Muscle of leg (tissue), 3 donors: ENCODE measurements at regions not wholly inside any gene's neighbourhood (a gene's known extent, or its start where the extent isn't known, plus 50 kb on each side); places are given as distances from the start of the nearest gene placed in this dataset.

Source experiments
- DNase-seq: peaks from one replicate; pipeline ENCODE4 v3.0.0; 2013
- H3K27ac ChIP-seq: one replicate; pipeline ENCODE4 v1.5.1; 2013; ENCODE audit warnings: mild to moderate bottlenecking, low read length, control low read depth
- H3K27me3 ChIP-seq: one replicate; pipeline ENCODE4 v1.6.1; 2013; ENCODE audit warnings: low read length; ENCODE audit not compliant: control insufficient read depth, insufficient read depth
- H3K36me3 ChIP-seq: one replicate; pipeline ENCODE4 v1.6.1; 2013; ENCODE audit warnings: low read length; ENCODE audit not compliant: control insufficient read depth, insufficient read depth
- H3K4me1 ChIP-seq: one replicate; pipeline ENCODE4 v1.6.1; 2013; ENCODE audit warnings: low read length; ENCODE audit not compliant: control insufficient read depth, insufficient read depth
- H3K4me3 ChIP-seq: one replicate; pipeline ENCODE4 v1.5.1; 2013; ENCODE audit warnings: low read length, control low read depth
- H3K9me3 ChIP-seq: replicated peaks from 2 replicates; pipeline ENCODE4 v1.6.1; 2013; ENCODE audit warnings: low read depth, low read length; ENCODE audit not compliant: control insufficient read depth
- WGBS: methylation state at CpG from one replicate; pipeline ENCODE4 v1.1.5; 2013; ENCODE audit warnings: missing lambda C conversion rate; ENCODE audit not compliant: insufficient coverage; 5-methylcytosine and 5-hydroxymethylcytosine counted together

- Histone ChIP-seq H3K27me3 (no peaks in the 10 kb centered on the region), H3K4me3 (no peak overlapping the region), H3K9me3 (no peaks in the 10 kb centered on the region), H3K36me3 (no peaks in the 10 kb centered on the region), H3K4me1 (no peaks in the 10 kb centered on the region), H3K27ac (no peak overlapping the region)
- 75% methylated on average over 2 of the region's 4 CpGs for WGBS
- no peak for DNase-seq
Measured at GRCh38 chr13:40217675-40218074, 448.8 kb downstream of the FOXO1 start.

GRCh38 chr13:40220299-40220935 lies 446.0 kb downstream of the FOXO1 start:
- no peak overlapping the region for H3K4me3 ChIP-seq
- H3K9me3 ChIP-seq: no peaks in the 10 kb centered on the region
- no peaks in the 10 kb centered on the region for H3K36me3 ChIP-seq
- H3K4me1 ChIP-seq: no peaks in the 10 kb centered on the region
- DNase-seq: no peak
- 100% methylated on average over 2 of the region's 12 CpGs for WGBS
- no peak overlapping the region for H3K27ac ChIP-seq
- no peaks in the 10 kb centered on the region for H3K27me3 ChIP-seq

GRCh38 chr13:40221131-40221459 lies 445.3 kb downstream of the FOXO1 start:
- H3K9me3 ChIP-seq: no peaks in the 10 kb centered on the region
- H3K4me1 ChIP-seq: no peaks in the 10 kb centered on the region
- H3K4me3 ChIP-seq: no peak overlapping the region
- H3K27me3 ChIP-seq: no peaks in the 10 kb centered on the region
- no peak overlapping the region for H3K27ac ChIP-seq
- no peak for DNase-seq
- no CpG with 5 or more reads among the region's 1 CpG for WGBS
- H3K36me3 ChIP-seq: no peaks in the 10 kb centered on the region

- no peak for DNase-seq
- WGBS: 64% methylated on average over 4 of the region's 10 CpGs
- H3K36me3 ChIP-seq: no peaks in the 10 kb centered on the region
- H3K4me3 ChIP-seq: no peak overlapping the region
- H3K9me3 ChIP-seq: no peaks in the 10 kb centered on the region
- no peaks in the 10 kb centered on the region for H3K4me1 ChIP-seq
- H3K27ac ChIP-seq: no peak overlapping the region
- no peaks in the 10 kb centered on the region for H3K27me3 ChIP-seq
Measured at GRCh38 chr13:40221460-40222201, 444.8 kb downstream of the FOXO1 start.

GRCh38 chr13:40223585-40223984 lies 442.9 kb downstream of the FOXO1 start:
- 67% methylated on average over 1 of the region's 3 CpGs for WGBS
- H3K4me3 ChIP-seq: no peak overlapping the region
- H3K4me1 ChIP-seq: no peaks in the 10 kb centered on the region
- H3K36me3 ChIP-seq: no peaks in the 10 kb centered on the region
- DNase-seq: no peak
- no peak overlapping the region for H3K27ac ChIP-seq
- no peaks in the 10 kb centered on the region for H3K27me3 ChIP-seq
- H3K9me3 ChIP-seq: no peaks in the 10 kb centered on the region

GRCh38 chr13:40228496-40228895 lies 437.9 kb downstream of the FOXO1 start:
- peak; percentile 50 for DNase-seq
- WGBS: no CpG with 5 or more reads among the region's 4 CpGs
- no peaks in the 10 kb centered on the region for H3K27me3 ChIP-seq

GRCh38 chr13:40228990-40229389 lies 437.5 kb downstream of the FOXO1 start:
- H3K4me1 ChIP-seq: peaks cover 27% of the 10 kb centered on the region
- DNase-seq: no peak
- H3K27me3 ChIP-seq: no peaks in the 10 kb centered on the region
- WGBS: no CpG with 5 or more reads among the region's 2 CpGs
- H3K36me3 ChIP-seq: no peaks in the 10 kb centered on the region
- H3K9me3 ChIP-seq: no peaks in the 10 kb centered on the region
- no peak overlapping the region for H3K4me3 ChIP-seq
- no peak overlapping the region for H3K27ac ChIP-seq

More at GRCh38 chr13:40228496-40228895, 437.9 kb downstream of the FOXO1 start:
- Histone ChIP-seq H3K9me3 (no peaks in the 10 kb centered on the region), H3K4me1 (peaks cover 22% of the 10 kb centered on the region), H3K36me3 (no peaks in the 10 kb centered on the region), H3K27ac (no peak overlapping the region), H3K4me3 (no peak overlapping the region)

- H3K27me3 ChIP-seq: no peaks in the 10 kb centered on the region
- no peak overlapping the region for H3K4me3 ChIP-seq
- no peak overlapping the region for H3K27ac ChIP-seq
- H3K9me3 ChIP-seq: no peaks in the 10 kb centered on the region
- no peaks in the 10 kb centered on the region for H3K36me3 ChIP-seq
- no CpG with 5 or more reads among the region's 3 CpGs for WGBS
- H3K4me1 ChIP-seq: peaks cover 41% of the 10 kb centered on the region
- peak; percentile 25 for DNase-seq
Measured at GRCh38 chr13:40230833-40231266, 435.6 kb downstream of the FOXO1 start.

GRCh38 chr13:40231311-40231710 lies 435.1 kb downstream of the FOXO1 start:
- Histone ChIP-seq H3K36me3 (no peaks in the 10 kb centered on the region), H3K27me3 (no peaks in the 10 kb centered on the region), H3K4me1 (peaks cover 46% of the 10 kb centered on the region), H3K27ac (no peak overlapping the region), H3K4me3 (no peak overlapping the region), H3K9me3 (no peaks in the 10 kb centered on the region)
- DNase-seq: peak; percentile 74
- WGBS: no CpG with 5 or more reads among the region's 2 CpGs

GRCh38 chr13:40231751-40232150 lies 434.7 kb downstream of the FOXO1 start:
- DNase-seq: no peak
- Histone ChIP-seq H3K4me1 (peaks cover 49% of the 10 kb centered on the region), H3K27ac (no peak overlapping the region), H3K36me3 (no peaks in the 10 kb centered on the region), H3K4me3 (no peak overlapping the region), H3K9me3 (no peaks in the 10 kb centered on the region), H3K27me3 (no peaks in the 10 kb centered on the region)
- 100% methylated on average over 1 of the region's 3 CpGs for WGBS
